GM13976 (cell line): ENCODE measurements at regions not wholly inside any gene's neighbourhood (a gene's known extent, or its start where the extent isn't known, plus 50 kb on each side); places are given as distances from the start of the nearest gene placed in this dataset.

Experiments used
- DNase-seq: peaks from one replicate; pipeline ENCODE4 v3.0.0; 2012; ENCODE audit warnings: low spot score
- CTCF ChIP-seq: IDR thresholded peaks from 2 replicates; pipeline ENCODE4 v1.5.1; 2012; ENCODE audit warnings: borderline replicate concordance, mild to moderate bottlenecking; ENCODE audit not compliant: insufficient read depth; ENCODE audit errors: extremely low read depth, missing control alignments, control extremely low read depth
- in situ Hi-C: fragments of 300-500 bp; cut with MboI; formaldehyde crosslinking; loops from one replicate; pipeline ENCODE4 v1.12.0; 2022; ENCODE audit warnings: low sequenced_read_pairs, mixed read lengths, inconsistent platforms; ENCODE audit not compliant: unreplicated experiment

DNA sequence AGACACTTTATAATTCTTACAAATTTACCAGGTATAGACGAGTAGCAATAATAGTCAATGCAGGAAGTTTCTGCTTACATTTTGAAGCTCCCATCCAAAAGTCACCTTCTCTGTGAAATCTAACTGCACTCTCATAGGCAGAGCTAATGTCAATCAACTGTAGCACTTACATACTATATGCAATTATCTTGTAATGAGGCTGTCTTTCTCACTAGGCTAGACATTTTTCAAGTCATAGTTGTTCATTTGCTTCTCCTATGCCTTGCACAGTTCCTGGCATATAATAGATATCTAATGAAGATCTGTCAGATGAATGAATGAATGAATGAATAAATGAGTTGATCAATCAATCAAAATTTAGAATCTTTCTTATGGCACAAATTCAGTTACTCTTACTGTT is 273.0 kb upstream of the DAB1 start:
- TF ChIP-seq CTCF: no peak
- DNase-seq: no peak
- in situ Hi-C loops: no loop called here

GRCh38 chr1:57696043-57696442 is 272.2 kb upstream of the DAB1 start:
- DNase-seq: no peak
- in situ Hi-C loops: no loop called here
- TF ChIP-seq CTCF: no peak

GRCh38 chr1:57686306-57686705 is 262.4 kb upstream of the DAB1 start:
- no peak for DNase-seq
- in situ Hi-C loops: no loop called here
- no peak for TF ChIP-seq CTCF

DNA sequence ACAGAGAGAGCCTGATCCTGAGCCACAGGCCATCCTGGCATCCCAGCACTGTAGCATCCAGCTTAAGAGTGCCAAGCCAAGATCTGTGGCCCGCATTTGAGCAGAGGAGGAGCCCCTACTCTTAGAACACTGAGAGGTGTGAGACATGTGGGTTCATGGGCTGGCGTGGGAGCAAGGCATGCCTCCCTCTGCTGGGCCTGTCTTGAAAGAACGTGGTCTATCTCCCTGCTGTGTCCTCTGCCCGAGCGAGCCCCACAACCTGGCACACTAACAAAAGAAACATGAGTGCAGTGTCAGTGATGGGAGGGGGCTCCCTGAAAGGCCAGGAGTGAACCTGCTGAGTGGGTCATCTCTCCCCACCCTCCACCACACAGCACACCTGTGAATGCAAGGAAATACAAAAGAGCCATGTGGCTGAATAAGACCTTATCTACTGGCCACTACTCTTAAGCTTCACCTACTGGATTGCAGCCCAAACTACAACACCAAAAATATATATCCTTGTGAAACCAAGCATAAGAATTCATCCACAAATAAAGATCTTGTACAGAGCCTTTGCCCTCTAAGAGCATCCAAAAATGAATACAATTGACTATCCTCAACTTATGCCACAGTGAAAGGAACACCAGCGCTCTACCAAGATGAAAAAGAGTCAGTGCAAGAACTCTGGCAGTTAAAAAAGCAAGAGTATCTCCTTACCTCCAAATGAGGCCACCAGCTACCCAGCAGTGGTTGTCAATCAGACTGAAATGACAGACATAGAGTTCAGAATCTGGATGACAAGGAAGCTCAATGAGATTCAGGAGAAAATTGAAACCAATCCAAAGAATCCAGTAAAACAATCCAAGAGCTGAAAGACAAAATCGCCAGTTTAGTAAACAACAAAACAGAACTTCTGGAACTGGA is 259.4 kb upstream of the DAB1 start:
- in situ Hi-C loops: no loop called here
- TF ChIP-seq CTCF: no peak
- no peak for DNase-seq

GRCh38 chr1:57678138-57678537 is 254.3 kb upstream of the DAB1 start:
- TF ChIP-seq CTCF: no peak
- in situ Hi-C loops: no loop called here
- no peak for DNase-seq

GRCh38 chr1:57675776-57676175 is 251.9 kb upstream of the DAB1 start:
- TF ChIP-seq CTCF: no peak
- in situ Hi-C loops: no loop called here
- DNase-seq: no peak
